ENCODE measurements at regions not wholly inside any gene's neighbourhood (a gene's known extent, or its start where the extent isn't known, plus 50 kb on each side); places are given as distances from the start of the nearest gene placed in this dataset.

- peaks cover 0 to 4% of the 10 kb centered on the region in 2 donors for H3K9me3 ChIP-seq (ENCODE audit: control insufficient read depth in 1 of 2, low read length in 2 of 2)
- no peak overlapping the region for H3K27ac ChIP-seq (ENCODE audit: low read depth, low read length)
- no peaks in the 10 kb centered on the region for H3K36me3 ChIP-seq (ENCODE audit: control insufficient read depth in 1 of 2, insufficient read depth in 2 of 2, low read length in 2 of 2)
- no peak overlapping the region for H3K9ac ChIP-seq (ENCODE audit: low read depth in 1 of 2, low read length in 2 of 2)
- H3K4me1 ChIP-seq (ENCODE audit: control insufficient read depth in 1 of 2, insufficient read depth in 2 of 2, low read length in 2 of 2), result no peaks in the 10 kb centered on the region
- H3K4me3 ChIP-seq (ENCODE audit: low read depth in 1 of 2, low read length in 2 of 2), result no peak overlapping the region
- no peaks in the 10 kb centered on the region for H3K27me3 ChIP-seq (ENCODE audit: control insufficient read depth in 1 of 2, insufficient read depth in 2 of 2, low read length in 2 of 2)
These were observed 153.3 kb upstream of the THSD7B start for GRCh38 chr2:136612079-136612478.

GRCh38 chr2:136611451-136611850, 153.9 kb upstream of the THSD7B start:
- H3K27ac ChIP-seq (ENCODE audit: low read depth, low read length), result no peak overlapping the region
- H3K9me3 ChIP-seq (ENCODE audit: control insufficient read depth in 1 of 2, low read length in 2 of 2), result peaks cover 0 to 4% of the 10 kb centered on the region in 2 donors
- H3K4me1 ChIP-seq (ENCODE audit: control insufficient read depth in 1 of 2, insufficient read depth in 2 of 2, low read length in 2 of 2), result no peaks in the 10 kb centered on the region
- H3K27me3 ChIP-seq (ENCODE audit: control insufficient read depth in 1 of 2, insufficient read depth in 2 of 2, low read length in 2 of 2), result no peaks in the 10 kb centered on the region
- H3K9ac ChIP-seq (ENCODE audit: low read depth in 1 of 2, low read length in 2 of 2), result no peak overlapping the region
- no peaks in the 10 kb centered on the region for H3K36me3 ChIP-seq (ENCODE audit: control insufficient read depth in 1 of 2, insufficient read depth in 2 of 2, low read length in 2 of 2)
- no peak overlapping the region for H3K4me3 ChIP-seq (ENCODE audit: low read depth in 1 of 2, low read length in 2 of 2)

GRCh38 chr2:136582628-136583205, 182.6 kb upstream of the THSD7B start:
- Histone ChIP-seq H3K4me1 (ENCODE audit: control insufficient read depth in 1 of 2, insufficient read depth in 2 of 2, low read length in 2 of 2) (no peaks in the 10 kb centered on the region), H3K27ac (ENCODE audit: low read depth, low read length) (no peak overlapping the region), H3K27me3 (ENCODE audit: control insufficient read depth in 1 of 2, insufficient read depth in 2 of 2, low read length in 2 of 2) (no peaks in the 10 kb centered on the region), H3K36me3 (ENCODE audit: control insufficient read depth in 1 of 2, insufficient read depth in 2 of 2, low read length in 2 of 2) (no peaks in the 10 kb centered on the region), H3K9me3 (ENCODE audit: control insufficient read depth in 1 of 2, low read length in 2 of 2) (no peaks in the 10 kb centered on the region), H3K4me3 (ENCODE audit: low read depth in 1 of 2, low read length in 2 of 2) (no peak overlapping the region), H3K9ac (ENCODE audit: low read depth in 1 of 2, low read length in 2 of 2) (no peak overlapping the region)

GRCh38 chr2:136572335-136572734, 193.0 kb upstream of the THSD7B start:
- Histone ChIP-seq H3K27ac (ENCODE audit: low read depth, low read length) (no peak overlapping the region), H3K36me3 (ENCODE audit: control insufficient read depth in 1 of 2, insufficient read depth in 2 of 2, low read length in 2 of 2) (no peaks in the 10 kb centered on the region), H3K9ac (ENCODE audit: low read depth in 1 of 2, low read length in 2 of 2) (no peak overlapping the region), H3K27me3 (ENCODE audit: control insufficient read depth in 1 of 2, insufficient read depth in 2 of 2, low read length in 2 of 2) (no peaks in the 10 kb centered on the region), H3K4me1 (ENCODE audit: control insufficient read depth in 1 of 2, insufficient read depth in 2 of 2, low read length in 2 of 2) (no peaks in the 10 kb centered on the region), H3K4me3 (ENCODE audit: low read depth in 1 of 2, low read length in 2 of 2) (no peak overlapping the region), H3K9me3 (ENCODE audit: control insufficient read depth in 1 of 2, low read length in 2 of 2) (no peaks in the 10 kb centered on the region)

- Histone ChIP-seq H3K36me3 (ENCODE audit: control insufficient read depth in 1 of 2, insufficient read depth in 2 of 2, low read length in 2 of 2) (no peaks in the 10 kb centered on the region), H3K4me3 (ENCODE audit: low read depth in 1 of 2, low read length in 2 of 2) (no peak overlapping the region), H3K4me1 (ENCODE audit: control insufficient read depth in 1 of 2, insufficient read depth in 2 of 2, low read length in 2 of 2) (no peaks in the 10 kb centered on the region), H3K9ac (ENCODE audit: low read depth in 1 of 2, low read length in 2 of 2) (no peak overlapping the region), H3K27ac (ENCODE audit: low read depth, low read length) (no peak overlapping the region), H3K27me3 (ENCODE audit: control insufficient read depth in 1 of 2, insufficient read depth in 2 of 2, low read length in 2 of 2) (no peaks in the 10 kb centered on the region), H3K9me3 (ENCODE audit: control insufficient read depth in 1 of 2, low read length in 2 of 2) (no peaks in the 10 kb centered on the region)
These were observed 208.1 kb upstream of the THSD7B start for GRCh38 chr2:136557203-136557602.

- Histone ChIP-seq H3K27me3 (ENCODE audit: control insufficient read depth in 1 of 2, insufficient read depth in 2 of 2, low read length in 2 of 2) (no peaks in the 10 kb centered on the region), H3K36me3 (ENCODE audit: control insufficient read depth in 1 of 2, insufficient read depth in 2 of 2, low read length in 2 of 2) (no peaks in the 10 kb centered on the region), H3K27ac (ENCODE audit: low read depth, low read length) (no peak overlapping the region), H3K9me3 (ENCODE audit: control insufficient read depth in 1 of 2, low read length in 2 of 2) (no peaks in the 10 kb centered on the region), H3K4me3 (ENCODE audit: low read depth in 1 of 2, low read length in 2 of 2) (no peak overlapping the region), H3K4me1 (ENCODE audit: control insufficient read depth in 1 of 2, insufficient read depth in 2 of 2, low read length in 2 of 2) (no peaks in the 10 kb centered on the region), H3K9ac (ENCODE audit: low read depth in 1 of 2, low read length in 2 of 2) (no peak overlapping the region)
These were observed 215.2 kb upstream of the THSD7B start for GRCh38 chr2:136550181-136550580.

- Histone ChIP-seq H3K4me1 (ENCODE audit: control insufficient read depth in 1 of 2, insufficient read depth in 2 of 2, low read length in 2 of 2) (no peaks in the 10 kb centered on the region), H3K27me3 (ENCODE audit: control insufficient read depth in 1 of 2, insufficient read depth in 2 of 2, low read length in 2 of 2) (no peaks in the 10 kb centered on the region), H3K36me3 (ENCODE audit: control insufficient read depth in 1 of 2, insufficient read depth in 2 of 2, low read length in 2 of 2) (no peaks in the 10 kb centered on the region), H3K9me3 (ENCODE audit: control insufficient read depth in 1 of 2, low read length in 2 of 2) (no peaks in the 10 kb centered on the region), H3K27ac (ENCODE audit: low read depth, low read length) (no peak overlapping the region), H3K4me3 (ENCODE audit: low read depth in 1 of 2, low read length in 2 of 2) (no peak overlapping the region), H3K9ac (ENCODE audit: low read depth in 1 of 2, low read length in 2 of 2) (no peak overlapping the region)
These were observed 226.0 kb upstream of the THSD7B start for GRCh38 chr2:136539355-136539754.

GRCh38 chr2:136538489-136538888, 226.9 kb upstream of the THSD7B start:
- no peaks in the 10 kb centered on the region for H3K9me3 ChIP-seq (ENCODE audit: control insufficient read depth in 1 of 2, low read length in 2 of 2)
- H3K27me3 ChIP-seq (ENCODE audit: control insufficient read depth in 1 of 2, insufficient read depth in 2 of 2, low read length in 2 of 2), result no peaks in the 10 kb centered on the region
- no peak overlapping the region for H3K9ac ChIP-seq (ENCODE audit: low read depth in 1 of 2, low read length in 2 of 2)
- H3K36me3 ChIP-seq (ENCODE audit: control insufficient read depth in 1 of 2, insufficient read depth in 2 of 2, low read length in 2 of 2), result no peaks in the 10 kb centered on the region
- no peak overlapping the region for H3K4me3 ChIP-seq (ENCODE audit: low read depth in 1 of 2, low read length in 2 of 2)
- no peak overlapping the region for H3K27ac ChIP-seq (ENCODE audit: low read depth, low read length)
- H3K4me1 ChIP-seq (ENCODE audit: control insufficient read depth in 1 of 2, insufficient read depth in 2 of 2, low read length in 2 of 2), result no peaks in the 10 kb centered on the region

- no peak overlapping the region for H3K4me3 ChIP-seq (ENCODE audit: low read depth in 1 of 2, low read length in 2 of 2)
- H3K9ac ChIP-seq (ENCODE audit: low read depth in 1 of 2, low read length in 2 of 2), result no peak overlapping the region
- no peaks in the 10 kb centered on the region for H3K36me3 ChIP-seq (ENCODE audit: control insufficient read depth in 1 of 2, insufficient read depth in 2 of 2, low read length in 2 of 2)
- no peaks in the 10 kb centered on the region for H3K9me3 ChIP-seq (ENCODE audit: control insufficient read depth in 1 of 2, low read length in 2 of 2)
- no peaks in the 10 kb centered on the region for H3K27me3 ChIP-seq (ENCODE audit: control insufficient read depth in 1 of 2, insufficient read depth in 2 of 2, low read length in 2 of 2)
- H3K4me1 ChIP-seq (ENCODE audit: control insufficient read depth in 1 of 2, insufficient read depth in 2 of 2, low read length in 2 of 2), result no peaks in the 10 kb centered on the region
- no peak overlapping the region for H3K27ac ChIP-seq (ENCODE audit: low read depth, low read length)
These were observed 230.5 kb upstream of the THSD7B start for GRCh38 chr2:136534811-136535210.

- H3K9me3 ChIP-seq (ENCODE audit: control insufficient read depth in 1 of 2, low read length in 2 of 2), result no peaks in the 10 kb centered on the region
- H3K9ac ChIP-seq (ENCODE audit: low read depth in 1 of 2, low read length in 2 of 2), result no peak overlapping the region
- H3K4me3 ChIP-seq (ENCODE audit: low read depth in 1 of 2, low read length in 2 of 2), result no peak overlapping the region
- H3K27me3 ChIP-seq (ENCODE audit: control insufficient read depth in 1 of 2, insufficient read depth in 2 of 2, low read length in 2 of 2), result no peaks in the 10 kb centered on the region
- no peaks in the 10 kb centered on the region for H3K36me3 ChIP-seq (ENCODE audit: control insufficient read depth in 1 of 2, insufficient read depth in 2 of 2, low read length in 2 of 2)
- H3K27ac ChIP-seq (ENCODE audit: low read depth, low read length), result no peak overlapping the region
- H3K4me1 ChIP-seq (ENCODE audit: control insufficient read depth in 1 of 2, insufficient read depth in 2 of 2, low read length in 2 of 2), result no peaks in the 10 kb centered on the region
These were observed 233.2 kb upstream of the THSD7B start for GRCh38 chr2:136532171-136532570.

GRCh38 chr2:136531731-136532130, 233.6 kb upstream of the THSD7B start:
- Histone ChIP-seq H3K9ac (ENCODE audit: low read depth in 1 of 2, low read length in 2 of 2) (no peak overlapping the region), H3K9me3 (ENCODE audit: control insufficient read depth in 1 of 2, low read length in 2 of 2) (no peaks in the 10 kb centered on the region), H3K36me3 (ENCODE audit: control insufficient read depth in 1 of 2, insufficient read depth in 2 of 2, low read length in 2 of 2) (no peaks in the 10 kb centered on the region), H3K4me1 (ENCODE audit: control insufficient read depth in 1 of 2, insufficient read depth in 2 of 2, low read length in 2 of 2) (no peaks in the 10 kb centered on the region), H3K4me3 (ENCODE audit: low read depth in 1 of 2, low read length in 2 of 2) (no peak overlapping the region), H3K27me3 (ENCODE audit: control insufficient read depth in 1 of 2, insufficient read depth in 2 of 2, low read length in 2 of 2) (no peaks in the 10 kb centered on the region), H3K27ac (ENCODE audit: low read depth, low read length) (no peak overlapping the region)
